B cell (primary cell): ENCODE measurements at regions not wholly inside any gene's neighbourhood (a gene's known extent, or its start where the extent isn't known, plus 50 kb on each side); places are given as distances from the start of the nearest gene placed in this dataset.
A peak's percentile ranks its signal among the peaks of the same experiment; 100 is the strongest.

Experiments
- ATAC-seq: fragments of 200-7000 bp; cut with Tn5 transposase; one replicate; pipeline ENCODE4 v1.10.0; 2021; ENCODE audit warnings: low read depth, mild to moderate bottlenecking, moderate number of reproducible peaks, moderate library complexity
- CTCF ChIA-PET: fragments of 350-600 bp; sonication (Branson Sonifier 250); formaldehyde crosslinking; loops from one replicate; lab custom pipeline; 2021; ENCODE audit warnings: antibody characterized with exemption, inconsistent platforms; lab: Charles Lee
- POLR2A ChIA-PET: fragments of 350-600 bp; sonication (Branson Sonifier 250); formaldehyde crosslinking; loops from one replicate; lab custom pipeline; 2021; ENCODE audit warnings: antibody characterized with exemption; lab: Charles Lee
- DNase-seq: peaks from one replicate; pipeline ENCODE4 v3.0.0; 2013
- H2AFZ ChIP-seq: 2 replicates; pipeline ENCODE4 v1.6.1; 2012; ENCODE audit warnings: mild to moderate bottlenecking, low read depth, low read length; ENCODE audit not compliant: insufficient read depth, poor library complexity, severe bottlenecking
- H3K27ac ChIP-seq, 2 donors: 1 replicate in 1 of 2; 2 replicates in 1 of 2; pipeline ENCODE4 v1.5.1; 2012 to 2013; ENCODE audit warnings: low read length in 2 of 2, mild to moderate bottlenecking in 2 of 2, moderate library complexity in 1 of 2
- H3K27me3 ChIP-seq, 4 experiments: fragments of 200-600 bp in 1 of 4; sonication (generic) in 1 of 4; replicated peaks in 1 of 4; 1 replicate in 2 of 4; 2 replicates in 2 of 4; pipeline versions ENCODE4 v1.6.1 to v1.7.0; 2013 to 2016; ENCODE audit warnings: low read length in 3 of 4, mild to moderate bottlenecking in 2 of 4, mixed read lengths in 1 of 4, moderate library complexity in 1 of 4; ENCODE audit not compliant: insufficient read depth in 4 of 4, control insufficient read depth in 3 of 4; ENCODE audit errors: control extremely low read depth in 1 of 4
- H3K36me3 ChIP-seq, 2 experiments: replicated peaks in 1 of 2; 1 replicate in 1 of 2; 2 replicates in 1 of 2; pipeline versions ENCODE4 v1.6.1 to v1.7.1; 2013; ENCODE audit warnings: low read length in 1 of 2; ENCODE audit not compliant: insufficient read depth in 2 of 2, control insufficient read depth in 1 of 2; ENCODE audit errors: control extremely low read depth in 1 of 2, extremely low read depth in 1 of 2
- H3K4me1 ChIP-seq, 2 donors: fragments of 200-600 bp in 1 of 2; sonication (generic) in 1 of 2; 1 replicate in 1 of 2; 2 replicates in 1 of 2; pipeline versions ENCODE4 v1.5.1 to v1.6.1; 2013 to 2017; ENCODE audit warnings: low read length in 2 of 2; ENCODE audit not compliant: control insufficient read depth in 2 of 2, insufficient read depth in 2 of 2
- H3K4me2 ChIP-seq: replicated peaks from 2 replicates; pipeline ENCODE3; 2012; ENCODE audit warnings: mild to moderate bottlenecking, low read depth, low read length; ENCODE audit not compliant: poor library complexity, severe bottlenecking
- H3K4me3 ChIP-seq, 5 experiments: fragments of 200-600 bp in 1 of 5; sonication (generic) in 1 of 5; 1 replicate in 3 of 5; 2 replicates in 2 of 5; pipeline versions ENCODE4 v1.5.1 to v1.7.0; 2011 to 2016; ENCODE audit warnings: low read length in 4 of 5, mild to moderate bottlenecking in 4 of 5, low read depth in 2 of 5, control low read depth in 1 of 5, moderate library complexity in 1 of 5; ENCODE audit not compliant: insufficient read depth in 1 of 5; ENCODE audit errors: control extremely low read depth in 1 of 5, extremely low read depth in 1 of 5
- H3K79me2 ChIP-seq: fragments of 200-600 bp; sonication (generic); one replicate; pipeline ENCODE4 v1.6.0; 2016; ENCODE audit warnings: low read length; ENCODE audit not compliant: control insufficient read depth, insufficient read depth
- H3K9ac ChIP-seq: fragments of 200-600 bp; sonication (generic); 2 replicates; pipeline ENCODE4 v1.6.1; 2017; ENCODE audit warnings: mild to moderate bottlenecking, low read length, moderate library complexity
- H3K9me3 ChIP-seq, 3 donors: one replicate each; pipeline versions ENCODE4 v1.6.1 to v1.7.1; 2013; ENCODE audit warnings: low read length in 2 of 3; ENCODE audit not compliant: control insufficient read depth in 2 of 3, insufficient read depth in 1 of 3; ENCODE audit errors: control extremely low read depth in 1 of 3
- H4K20me1 ChIP-seq: 2 replicates; pipeline ENCODE4 v1.6.0; 2012; ENCODE audit warnings: mild to moderate bottlenecking, low read length; ENCODE audit not compliant: insufficient read depth, control insufficient read depth, poor library complexity, severe bottlenecking
- H3K27ac Mint-ChIP-seq: one replicate; pipeline ENCODE4 v1.8.0; 2021; ENCODE audit warnings: mixed read lengths
- H3K27me3 Mint-ChIP-seq: one replicate; pipeline ENCODE4 v1.8.0; 2021; ENCODE audit warnings: mixed read lengths
- H3K4me1 Mint-ChIP-seq: one replicate; pipeline ENCODE4 v1.8.0; 2021; ENCODE audit warnings: mixed read lengths
- H3K4me3 Mint-ChIP-seq: one replicate; pipeline ENCODE4 v1.8.0; 2021; ENCODE audit warnings: mixed read lengths
- H3K9me3 Mint-ChIP-seq: one replicate; pipeline ENCODE4 v1.8.0; 2022; ENCODE audit warnings: mixed read lengths; ENCODE audit not compliant: insufficient read depth
- EZH2 ChIP-seq: IDR thresholded peaks from 2 replicates; pipeline ENCODE4 v1.6.1; 2012; ENCODE audit warnings: borderline replicate concordance, low read depth, mild to moderate bottlenecking, moderate library complexity, low read length; ENCODE audit not compliant: insufficient read depth, poor library complexity, severe bottlenecking
- WGBS: methylation state at CpG from one replicate; pipeline ENCODE4 v1.1.5; 2013; ENCODE audit warnings: missing lambda C conversion rate; ENCODE audit not compliant: insufficient coverage; 5-methylcytosine and 5-hydroxymethylcytosine counted together
- intact Hi-C: fragments of 100-400 bp; cut with micrococcal nuclease; formaldehyde crosslinking; loops from one replicate; pipeline ENCODE4 v1.10.0; 2022
- TF ChIP-seq, protein P1 (sequence below): fragments of 200-600 bp; IDR thresholded peaks from one replicate; pipeline ENCODE4 v1.8.0; 2022; ENCODE audit warnings: antibody characterized with exemption, mild to moderate bottlenecking

DNA sequence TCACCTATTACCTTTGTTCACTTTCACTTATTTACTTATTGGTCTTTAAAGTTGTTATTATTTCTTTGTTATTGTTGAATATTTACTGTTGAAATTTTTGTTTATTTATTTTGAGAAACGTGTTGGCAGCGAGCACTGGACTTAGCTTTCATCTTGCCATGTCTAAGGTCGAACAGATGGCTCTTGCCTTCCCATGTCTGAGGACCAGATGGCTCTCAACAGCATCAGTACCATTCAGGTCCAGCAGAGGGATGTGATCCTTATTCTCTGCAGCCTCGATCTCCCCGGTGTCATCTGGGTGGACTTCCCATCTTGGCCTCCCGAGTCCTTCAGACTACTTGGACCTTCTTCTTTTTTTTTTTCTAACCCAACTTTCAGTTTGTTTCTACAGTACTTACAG is 1437.6 kb downstream of the UQCRFS1 start:
- Histone ChIP-seq H3K9me3 (peaks cover 1 to 40% (median 26%) of the 10 kb centered on the region in 3 donors), H3K36me3 (peaks cover 0 to 2% of the 10 kb centered on the region in 2 experiments), H3K4me2 (no peak overlapping the region), H3K4me3 (no peak overlapping the region), H2AFZ (no peak overlapping the region), H4K20me1 (no peaks in the 10 kb centered on the region), H3K27me3 (no peaks in the 10 kb centered on the region), H3K27ac (no peak overlapping the region), H3K79me2 (peaks cover 3% of the 10 kb centered on the region), H3K4me1 (peaks cover 7 to 11% of the 10 kb centered on the region in 2 donors), H3K9ac (no peak overlapping the region)
- intact Hi-C loops, result loop anchor here (1.0 kb wide), 1 partner anchor 18 kb away; no protein-coding TSS in a partner anchor
- Mint-ChIP-seq H3K27me3 (no peaks in the 10 kb centered on the region), H3K9me3 (peaks cover 22% of the 10 kb centered on the region), H3K27ac (no peak overlapping the region), H3K4me3 (no peak overlapping the region), H3K4me1 (peaks cover 12% of the 10 kb centered on the region)
- ATAC-seq (no peak), DNase-seq (no peak)
- TF ChIP-seq, protein P1, sequence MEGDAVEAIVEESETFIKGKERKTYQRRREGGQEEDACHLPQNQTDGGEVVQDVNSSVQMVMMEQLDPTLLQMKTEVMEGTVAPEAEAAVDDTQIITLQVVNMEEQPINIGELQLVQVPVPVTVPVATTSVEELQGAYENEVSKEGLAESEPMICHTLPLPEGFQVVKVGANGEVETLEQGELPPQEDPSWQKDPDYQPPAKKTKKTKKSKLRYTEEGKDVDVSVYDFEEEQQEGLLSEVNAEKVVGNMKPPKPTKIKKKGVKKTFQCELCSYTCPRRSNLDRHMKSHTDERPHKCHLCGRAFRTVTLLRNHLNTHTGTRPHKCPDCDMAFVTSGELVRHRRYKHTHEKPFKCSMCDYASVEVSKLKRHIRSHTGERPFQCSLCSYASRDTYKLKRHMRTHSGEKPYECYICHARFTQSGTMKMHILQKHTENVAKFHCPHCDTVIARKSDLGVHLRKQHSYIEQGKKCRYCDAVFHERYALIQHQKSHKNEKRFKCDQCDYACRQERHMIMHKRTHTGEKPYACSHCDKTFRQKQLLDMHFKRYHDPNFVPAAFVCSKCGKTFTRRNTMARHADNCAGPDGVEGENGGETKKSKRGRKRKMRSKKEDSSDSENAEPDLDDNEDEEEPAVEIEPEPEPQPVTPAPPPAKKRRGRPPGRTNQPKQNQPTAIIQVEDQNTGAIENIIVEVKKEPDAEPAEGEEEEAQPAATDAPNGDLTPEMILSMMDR, result no peak
- no peak for TF ChIP-seq EZH2
- ChIA-PET CTCF (no interaction called here), POLR2A (no interaction called here)
- 100% methylated on average over 3 of the region's 6 CpGs for WGBS

DNA sequence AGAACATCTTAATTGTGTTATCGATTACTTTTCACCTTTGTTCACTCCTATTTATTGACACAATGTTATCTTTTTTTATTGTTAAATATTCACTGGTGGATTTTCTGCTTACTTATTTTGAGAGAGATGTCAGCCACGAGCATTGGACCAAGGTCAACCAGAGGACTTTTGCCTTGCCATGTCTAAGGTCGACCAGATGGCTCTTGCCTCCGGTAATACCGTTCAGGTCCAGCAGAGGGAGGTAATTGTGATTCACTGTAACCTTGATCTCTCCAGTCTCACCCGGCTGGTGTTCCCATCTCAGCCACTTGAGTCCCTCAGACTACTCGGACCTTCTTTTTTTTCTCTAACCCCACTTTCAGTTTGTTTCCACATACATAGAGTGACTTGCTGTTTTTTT is 1438.1 kb downstream of the UQCRFS1 start:
- WGBS, result 94% methylated on average over 4 of the region's 7 CpGs
- Mint-ChIP-seq H3K4me3 (no peak overlapping the region), H3K27ac (no peak overlapping the region), H3K4me1 (peaks cover 6% of the 10 kb centered on the region), H3K27me3 (no peaks in the 10 kb centered on the region), H3K9me3 (peaks cover 24% of the 10 kb centered on the region)
- TF ChIP-seq EZH2, result no peak
- TF ChIP-seq, protein P1, result peak; percentile 44
- Histone ChIP-seq H3K27me3 (no peaks in the 10 kb centered on the region), H3K9me3 (peaks cover 1 to 45% (median 26%) of the 10 kb centered on the region in 3 donors), H3K27ac (no peak overlapping the region), H3K36me3 (peaks cover 0 to 2% of the 10 kb centered on the region in 2 experiments), H3K79me2 (peaks cover 3% of the 10 kb centered on the region), H3K9ac (no peak overlapping the region), H3K4me1 (peaks cover 2 to 5% of the 10 kb centered on the region in 2 donors), H4K20me1 (no peaks in the 10 kb centered on the region), H2AFZ (no peak overlapping the region), H3K4me2 (no peak overlapping the region), H3K4me3 (no peak overlapping the region)
- ChIA-PET POLR2A (no interaction called here), CTCF (no interaction called here)
- ATAC-seq (no peak), DNase-seq (peak; percentile 26)
- intact Hi-C loops, result loop anchor here (1.0 kb wide), 1 partner anchor 18 kb away; no protein-coding TSS in a partner anchor
